Spleen (tissue), 11 donors: ENCODE measurements at regions not wholly inside any gene's neighbourhood (a gene's known extent, or its start where the extent isn't known, plus 50 kb on each side); places are given as distances from the start of the nearest gene placed in this dataset.

Experiments
- DNase-seq: peaks from one replicate; pipeline ENCODE4 v3.0.0-alpha.2; 2020
- H3K27ac ChIP-seq, 8 donors: fragments of 200-600 bp; sonication (generic) in 7 of 8; 1 replicate in 4 of 8; 2 replicates in 4 of 8; pipeline versions ENCODE4 v1.5.0 to v1.8.0; 2016 to 2021; ENCODE audit warnings: inconsistent platforms in 4 of 8, mild to moderate bottlenecking in 4 of 8, moderate library complexity in 1 of 8
- H3K27me3 ChIP-seq, 7 donors: fragments of 200-600 bp; sonication (generic) in 6 of 7; replicated peaks in 1 of 7; 1 replicate in 4 of 7; 2 replicates in 3 of 7; pipeline versions ENCODE4 v1.5.0 to v1.8.0; 2016 to 2021; ENCODE audit warnings: inconsistent platforms in 3 of 7, mild to moderate bottlenecking in 1 of 7
- H3K36me3 ChIP-seq, 6 donors: fragments of 200-600 bp; sonication (generic) in 5 of 6; 1 replicate in 4 of 6; 2 replicates in 2 of 6; pipeline versions ENCODE4 v1.5.0 to v1.8.0; 2016 to 2021; ENCODE audit warnings: inconsistent platforms in 2 of 6
- H3K4me1 ChIP-seq, 6 donors: fragments of 200-600 bp; sonication (generic) in 5 of 6; 1 replicate in 3 of 6; 2 replicates in 3 of 6; pipeline versions ENCODE4 v1.5.0 to v1.8.0; 2016 to 2021; ENCODE audit warnings: inconsistent platforms in 3 of 6
- H3K4me3 ChIP-seq, 8 donors: fragments of 200-600 bp; sonication (generic) in 7 of 8; 1 replicate in 4 of 8; 2 replicates in 4 of 8; pipeline versions ENCODE4 v1.5.0 to v1.8.0; 2016 to 2021; ENCODE audit warnings: inconsistent platforms in 4 of 8, mild to moderate bottlenecking in 4 of 8, moderate library complexity in 2 of 8
- H3K9me3 ChIP-seq, 8 donors: fragments of 200-600 bp; sonication (generic) in 7 of 8; 1 replicate in 4 of 8; 2 replicates in 4 of 8; pipeline versions ENCODE4 v1.5.0 to v1.8.0; 2016 to 2021; ENCODE audit warnings: inconsistent platforms in 4 of 8
- POLR2A ChIP-seq, 3 donors: fragments of 450-650 bp; IDR thresholded peaks; one replicate each; pipeline ENCODE4 v1.5.1; 2017; ENCODE audit warnings: antibody characterized with exemption in 3 of 3, mild to moderate bottlenecking in 1 of 3
- POLR2AphosphoS5 ChIP-seq, 3 donors: sonication (generic); formaldehyde crosslinking; IDR thresholded peaks; one replicate each; pipeline ENCODE4 v1.5.1; 2017; ENCODE audit warnings: antibody characterized with exemption in 3 of 3
- WGBS, 5 donors: extraction: QIAGEN DNeasy Blood & Tissue Kit in 3 of 5; methylation state at CpG; one replicate each; pipeline versions ENCODE4 v1.1.5 to v1.1.7; 2013 to 2018; 5-methylcytosine and 5-hydroxymethylcytosine counted together
- intact Hi-C: fragments of 100-400 bp; cut with DNase I; formaldehyde crosslinking; loops from one replicate; pipeline ENCODE4 v1.15.0; 2023; ENCODE audit warnings: low total_unique reads
- TF ChIP-seq, protein P1 (sequence below), 11 experiments: fragments of 200-600 bp in 7 of 11; fragments of 450-650 bp in 4 of 11; sonication (generic) in 4 of 11; IDR thresholded peaks in 8 of 11; conservative IDR thresholded peaks in 3 of 11; 1 replicate in 7 of 11; 2 replicates in 4 of 11; pipeline versions ENCODE4 v1.4.0 to v1.8.0; 2016 to 2021; ENCODE audit warnings: antibody characterized with exemption in 11 of 11, inconsistent platforms in 4 of 11, mild to moderate bottlenecking in 1 of 11
- donor health status: healthy with polysubstance abuse.
- donor health status: DM: no; HTN: no; CAD: no; lungs with moderate emphysema.
- donor health status: DM: no; HTN: no; CAD: no.
- donor health status: Bipolar disorder and iron deficiency.
- donor health status: healthy.
- donor health status: DM: no; HTN: no; CAD: no.
- donor health status: DM: yes; HTN: yes; CAD: no.

DNA sequence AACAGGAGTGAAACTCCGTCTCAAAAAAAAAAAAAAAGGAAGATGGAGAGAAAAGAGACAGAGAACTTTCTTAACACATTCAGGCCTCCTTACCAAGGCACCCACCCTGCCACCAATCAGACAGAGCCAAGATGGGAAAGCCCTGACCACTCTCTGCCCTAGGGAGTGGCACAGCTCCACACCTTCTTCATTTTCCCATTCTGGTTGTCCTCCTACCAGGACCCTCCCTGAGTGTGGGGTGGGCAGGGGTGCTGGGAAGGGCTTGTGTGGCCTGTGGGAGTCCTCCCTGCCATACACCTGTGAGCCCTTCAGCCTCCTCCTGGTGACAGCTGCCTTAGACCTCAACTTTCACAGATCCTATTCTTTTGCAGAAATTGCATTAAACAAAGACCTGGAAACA, 513.6 kb downstream of the BCL11B start:
- Histone ChIP-seq H3K36me3 (no peaks in the 10 kb centered on the region), H3K4me3 (no peak overlapping the region), H3K27ac (no peak overlapping the region), H3K4me1 (no peaks in the 10 kb centered on the region), H3K9me3 (peaks cover 0 to 35% (median 13%) of the 10 kb centered on the region in 8 donors), H3K27me3 (peaks cover 0 to 4% (median 0%) of the 10 kb centered on the region in 7 donors)
- 17 to 86% (median 84%) methylated on average over 1 of the region's 1 CpG for WGBS, 5 donors
- TF ChIP-seq POLR2A (IDR thresholded peaks at IDR 0.05), result no peak
- TF ChIP-seq POLR2AphosphoS5 (IDR thresholded peaks at IDR 0.05), result no peak
- TF ChIP-seq, protein P1, sequence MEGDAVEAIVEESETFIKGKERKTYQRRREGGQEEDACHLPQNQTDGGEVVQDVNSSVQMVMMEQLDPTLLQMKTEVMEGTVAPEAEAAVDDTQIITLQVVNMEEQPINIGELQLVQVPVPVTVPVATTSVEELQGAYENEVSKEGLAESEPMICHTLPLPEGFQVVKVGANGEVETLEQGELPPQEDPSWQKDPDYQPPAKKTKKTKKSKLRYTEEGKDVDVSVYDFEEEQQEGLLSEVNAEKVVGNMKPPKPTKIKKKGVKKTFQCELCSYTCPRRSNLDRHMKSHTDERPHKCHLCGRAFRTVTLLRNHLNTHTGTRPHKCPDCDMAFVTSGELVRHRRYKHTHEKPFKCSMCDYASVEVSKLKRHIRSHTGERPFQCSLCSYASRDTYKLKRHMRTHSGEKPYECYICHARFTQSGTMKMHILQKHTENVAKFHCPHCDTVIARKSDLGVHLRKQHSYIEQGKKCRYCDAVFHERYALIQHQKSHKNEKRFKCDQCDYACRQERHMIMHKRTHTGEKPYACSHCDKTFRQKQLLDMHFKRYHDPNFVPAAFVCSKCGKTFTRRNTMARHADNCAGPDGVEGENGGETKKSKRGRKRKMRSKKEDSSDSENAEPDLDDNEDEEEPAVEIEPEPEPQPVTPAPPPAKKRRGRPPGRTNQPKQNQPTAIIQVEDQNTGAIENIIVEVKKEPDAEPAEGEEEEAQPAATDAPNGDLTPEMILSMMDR (IDR thresholded peaks at IDR 0.05 in 8 of 11, conservative IDR thresholded peaks at IDR 0.05 in 3 of 11), result no peak
- DNase-seq, result no peak
- intact Hi-C loops, result no loop called here

DNA sequence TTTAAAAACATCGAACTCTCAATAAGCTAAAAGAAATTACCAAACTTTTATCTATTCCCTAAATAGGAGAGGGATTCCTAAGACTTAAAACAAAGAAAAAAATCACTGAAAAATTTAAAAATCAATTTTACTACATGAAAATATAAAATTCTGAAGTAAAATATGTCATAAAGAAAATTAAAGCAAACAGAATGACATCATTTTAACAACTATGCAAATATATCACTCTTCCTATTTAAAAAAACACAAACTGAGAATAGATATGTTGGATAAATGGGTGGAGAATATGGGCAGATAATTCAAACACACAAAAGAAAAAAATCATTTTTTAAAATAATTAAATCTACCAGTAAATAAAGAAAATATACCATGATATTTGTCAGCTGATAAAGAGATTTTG, 510.0 kb downstream of the BCL11B start:
- intact Hi-C loops, result no loop called here
- no peaks in the 10 kb centered on the region for H3K36me3 ChIP-seq
- peaks cover 0 to 55% (median 32%) of the 10 kb centered on the region in 8 donors for H3K9me3 ChIP-seq
- H3K27ac ChIP-seq, result no peak overlapping the region
- no peak for DNase-seq
- 76 to 92% (median 84%) methylated on average over 1 of the region's 1 CpG for WGBS, 5 donors
- no peaks in the 10 kb centered on the region for H3K4me1 ChIP-seq
- peaks cover 0 to 4% (median 0%) of the 10 kb centered on the region in 7 donors for H3K27me3 ChIP-seq
- H3K4me3 ChIP-seq, result no peak overlapping the region
- TF ChIP-seq, protein P1 (IDR thresholded peaks at IDR 0.05 in 8 of 11, conservative IDR thresholded peaks at IDR 0.05 in 3 of 11), result no peak
- TF ChIP-seq POLR2AphosphoS5 (IDR thresholded peaks at IDR 0.05) (no peak), POLR2A (IDR thresholded peaks at IDR 0.05) (no peak)

DNA sequence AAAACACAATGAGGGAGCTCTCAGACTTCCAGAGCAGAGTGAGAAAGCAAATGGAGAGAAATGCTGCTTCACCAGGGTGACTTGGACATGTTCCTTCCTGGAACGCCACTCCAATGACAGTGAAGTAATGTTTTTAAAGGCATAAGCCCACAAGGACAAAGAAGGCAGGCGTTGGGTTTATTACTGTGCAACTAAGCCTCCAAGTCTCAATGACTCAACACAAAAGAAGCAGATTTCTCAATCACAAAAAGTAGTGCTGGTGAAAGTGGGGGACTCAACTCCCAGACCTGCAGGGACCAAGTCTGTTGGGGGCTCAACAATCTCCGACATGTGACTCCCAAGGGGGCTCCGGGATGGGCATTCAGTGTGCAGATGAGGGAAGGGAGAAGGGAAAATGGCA, 505.2 kb downstream of the BCL11B start:
- TF ChIP-seq POLR2AphosphoS5 (IDR thresholded peaks at IDR 0.05) (no peak), POLR2A (IDR thresholded peaks at IDR 0.05) (no peak)
- TF ChIP-seq, protein P1 (IDR thresholded peaks at IDR 0.05 in 8 of 11, conservative IDR thresholded peaks at IDR 0.05 in 3 of 11), result no peak
- Histone ChIP-seq H3K27ac (no peak overlapping the region), H3K36me3 (no peaks in the 10 kb centered on the region), H3K4me1 (no peaks in the 10 kb centered on the region), H3K4me3 (no peak overlapping the region), H3K27me3 (no peaks in the 10 kb centered on the region), H3K9me3 (peaks cover 0 to 58% (median 32%) of the 10 kb centered on the region in 8 donors)
- intact Hi-C loops, result no loop called here
- DNase-seq, result no peak
- 62 to 80% (median 66%) methylated on average over 4 of the region's 4 CpGs for WGBS, 5 donors

- TF ChIP-seq POLR2A (IDR thresholded peaks at IDR 0.05) (no peak), POLR2AphosphoS5 (IDR thresholded peaks at IDR 0.05) (no peak)
- TF ChIP-seq, protein P1 (IDR thresholded peaks at IDR 0.05 in 8 of 11, conservative IDR thresholded peaks at IDR 0.05 in 3 of 11), result no peak
- Histone ChIP-seq H3K4me3 (no peak overlapping the region), H3K27me3 (no peaks in the 10 kb centered on the region), H3K36me3 (no peaks in the 10 kb centered on the region), H3K4me1 (no peaks in the 10 kb centered on the region), H3K27ac (no peak overlapping the region), H3K9me3 (peaks cover 0 to 34% (median 14%) of the 10 kb centered on the region in 8 donors)
- intact Hi-C loops, result no loop called here
- WGBS, 5 donors, result 71 to 78% (median 74%) methylated on average over 10 of the region's 10 CpGs
- DNase-seq, result no peak
Observed at GRCh38 chr14:98769326-98769725, 502.7 kb downstream of the BCL11B start.
